ENCODE measurements at regions not wholly inside any gene's neighbourhood (a gene's known extent, or its start where the extent isn't known, plus 50 kb on each side); places are given as distances from the start of the nearest gene placed in this dataset.

DNA sequence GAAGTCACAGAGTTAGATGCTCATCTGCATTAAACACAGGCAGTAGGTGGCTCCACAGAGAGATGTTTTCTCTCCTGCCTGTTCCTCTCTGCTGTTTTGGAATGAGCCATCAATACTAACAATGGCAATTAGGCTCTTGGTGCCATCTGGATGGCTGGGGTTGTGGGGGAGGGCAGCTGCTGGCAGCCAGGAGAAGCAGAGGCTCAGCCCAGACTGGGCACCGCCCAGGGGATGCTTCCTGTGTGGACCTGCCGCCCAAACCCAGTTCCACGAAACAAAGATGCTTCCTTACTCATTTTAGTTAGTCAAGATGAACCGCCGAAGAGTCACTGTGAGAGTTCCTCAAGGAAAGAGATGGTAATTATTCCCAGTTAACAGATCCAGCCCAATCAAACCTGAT, 50.8 kb upstream of the PCDH8 start:
- BruUV-seq (replicated peaks), result no TSS peak
- Histone ChIP-seq H2AFZ (ENCODE audit: low read depth, low read length) (no peak overlapping the region), H3K9me3 (replicated peaks; ENCODE audit: control insufficient read depth, insufficient read depth, low read length) (no peaks in the 10 kb centered on the region), H3K36me3 (ENCODE audit: control insufficient read depth in 2 of 2, extremely low read depth in 1 of 2, insufficient read depth in 2 of 2, low read length in 2 of 2) (no peaks in the 10 kb centered on the region), H3K9me1 (replicated peaks; ENCODE audit: control insufficient read depth, extremely low read depth, insufficient read depth, low read length) (no peaks in the 10 kb centered on the region), H3K4me3 (replicated peaks in 1 of 3; ENCODE audit: insufficient read depth in 1 of 3, low read depth in 1 of 3, low read length in 3 of 3) (no peak overlapping the region), H3K4me1 (ENCODE audit: control insufficient read depth, extremely low read depth, insufficient read depth, low read length) (no peaks in the 10 kb centered on the region), H3K27me3 (ENCODE audit: control insufficient read depth in 2 of 2, insufficient read depth in 2 of 2, low read length in 2 of 2) (no peaks in the 10 kb centered on the region), H3K79me2 (ENCODE audit: control insufficient read depth, insufficient read depth, low read length) (no peaks in the 10 kb centered on the region), H3K9ac (replicated peaks; ENCODE audit: extremely low read depth, insufficient read depth, low read length) (no peak overlapping the region), H3K4me2 (ENCODE audit: insufficient read depth, low read length) (no peak overlapping the region), H3K27ac (ENCODE audit: insufficient read depth, low read depth, low read length) (no peak overlapping the region), H4K20me1 (replicated peaks; ENCODE audit: control insufficient read depth, extremely low read depth, insufficient read depth, low read length) (no peaks in the 10 kb centered on the region)
- DNase-seq (ENCODE audit: low read depth, low spot score) (no peak), FAIRE-seq (no peak)
- CTCF ChIA-PET, result no interaction called here
- POLR2A ChIA-PET, result no interaction called here
- intact Hi-C loops (cut with micrococcal nuclease) (no loop called here), dilution Hi-C loops (cut with MboI; ENCODE audit: extremely low pct_ligation_motif_present, low sequenced_read_pairs) (no loop called here)
- no peak for TF ChIP-seq MYC (IDR thresholded peaks at IDR 0.05; ENCODE audit: low read depth, low read length)
- TF ChIP-seq, protein P1, sequence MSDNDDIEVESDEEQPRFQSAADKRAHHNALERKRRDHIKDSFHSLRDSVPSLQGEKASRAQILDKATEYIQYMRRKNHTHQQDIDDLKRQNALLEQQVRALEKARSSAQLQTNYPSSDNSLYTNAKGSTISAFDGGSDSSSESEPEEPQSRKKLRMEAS (IDR thresholded peaks at IDR 0.05; ENCODE audit: insufficient read depth, insufficient read length), result no peak
- TF ChIP-seq GATA2 (IDR thresholded peaks at IDR 0.05; ENCODE audit: insufficient read depth, insufficient read length, low read depth, low read length), result no peak
- no peak for TF ChIP-seq POLR2AphosphoS5 (IDR thresholded peaks at IDR 0.05; ENCODE audit: insufficient read depth, low read depth, low read length)
- no peak for TF ChIP-seq EZH2 (IDR thresholded peaks at IDR 0.05; ENCODE audit: borderline replicate concordance, low read depth, low read length, severe bottlenecking)
- TF ChIP-seq POLR2A (IDR thresholded peaks at IDR 0.05; ENCODE audit: low read depth, low read length), result no peak
- TF ChIP-seq JUN (IDR thresholded peaks at IDR 0.05; ENCODE audit: borderline replicate concordance, insufficient read depth, insufficient read length, low read depth), result no peak
- TF ChIP-seq, protein P2, sequence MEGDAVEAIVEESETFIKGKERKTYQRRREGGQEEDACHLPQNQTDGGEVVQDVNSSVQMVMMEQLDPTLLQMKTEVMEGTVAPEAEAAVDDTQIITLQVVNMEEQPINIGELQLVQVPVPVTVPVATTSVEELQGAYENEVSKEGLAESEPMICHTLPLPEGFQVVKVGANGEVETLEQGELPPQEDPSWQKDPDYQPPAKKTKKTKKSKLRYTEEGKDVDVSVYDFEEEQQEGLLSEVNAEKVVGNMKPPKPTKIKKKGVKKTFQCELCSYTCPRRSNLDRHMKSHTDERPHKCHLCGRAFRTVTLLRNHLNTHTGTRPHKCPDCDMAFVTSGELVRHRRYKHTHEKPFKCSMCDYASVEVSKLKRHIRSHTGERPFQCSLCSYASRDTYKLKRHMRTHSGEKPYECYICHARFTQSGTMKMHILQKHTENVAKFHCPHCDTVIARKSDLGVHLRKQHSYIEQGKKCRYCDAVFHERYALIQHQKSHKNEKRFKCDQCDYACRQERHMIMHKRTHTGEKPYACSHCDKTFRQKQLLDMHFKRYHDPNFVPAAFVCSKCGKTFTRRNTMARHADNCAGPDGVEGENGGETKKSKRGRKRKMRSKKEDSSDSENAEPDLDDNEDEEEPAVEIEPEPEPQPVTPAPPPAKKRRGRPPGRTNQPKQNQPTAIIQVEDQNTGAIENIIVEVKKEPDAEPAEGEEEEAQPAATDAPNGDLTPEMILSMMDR (IDR thresholded peaks at IDR 0.05; ENCODE audit: extremely low read depth in 1 of 2, insufficient read depth in 1 of 2, low read depth in 1 of 2, low read length in 2 of 2), result no peak
- TF ChIP-seq FOS (IDR thresholded peaks at IDR 0.05; ENCODE audit: borderline replicate concordance, insufficient read depth, low read length), result no peak

Data from endothelial cell of umbilical vein (primary cell).